Gastrocnemius medialis (tissue), 4 donors: ENCODE measurements at regions not wholly inside any gene's neighbourhood (a gene's known extent, or its start where the extent isn't known, plus 50 kb on each side); places are given as distances from the start of the nearest gene placed in this dataset.

Source experiments
- CTCF ChIP-seq, 5 experiments: fragments of 450-650 bp in 3 of 5; fragments of 200-600 bp in 2 of 5; sonication (generic) in 2 of 5; IDR thresholded peaks in 4 of 5; conservative IDR thresholded peaks in 1 of 5; 1 replicate in 4 of 5; 2 replicates in 1 of 5; pipeline ENCODE4 v1.5.1; 2016 to 2019; ENCODE audit warnings: antibody characterized with exemption in 5 of 5, mild to moderate bottlenecking in 3 of 5, moderate library complexity in 3 of 5
- POLR2A ChIP-seq, 2 donors: fragments of 450-650 bp; IDR thresholded peaks; one replicate each; pipeline ENCODE4 v1.6.1; 2017; ENCODE audit warnings: antibody characterized with exemption in 2 of 2, mild to moderate bottlenecking in 2 of 2, moderate library complexity in 2 of 2

- TF ChIP-seq CTCF (IDR thresholded peaks at IDR 0.05 in 4 of 5, conservative IDR thresholded peaks at IDR 0.05 in 1 of 5), result no peak
- TF ChIP-seq POLR2A (IDR thresholded peaks at IDR 0.05), result no peak
Observed at GRCh38 chr18:51757255-51757924, 559.9 kb upstream of the MEX3C start.
